ENCODE measurements at regions not wholly inside any gene's neighbourhood (a gene's known extent, or its start where the extent isn't known, plus 50 kb on each side); places are given as distances from the start of the nearest gene placed in this dataset.
"Not testable (repeated sequence)": the region's sequence is repeated elsewhere in the genome, so short reads cannot be mapped to it uniquely, and the experiment has no call there.

DNA sequence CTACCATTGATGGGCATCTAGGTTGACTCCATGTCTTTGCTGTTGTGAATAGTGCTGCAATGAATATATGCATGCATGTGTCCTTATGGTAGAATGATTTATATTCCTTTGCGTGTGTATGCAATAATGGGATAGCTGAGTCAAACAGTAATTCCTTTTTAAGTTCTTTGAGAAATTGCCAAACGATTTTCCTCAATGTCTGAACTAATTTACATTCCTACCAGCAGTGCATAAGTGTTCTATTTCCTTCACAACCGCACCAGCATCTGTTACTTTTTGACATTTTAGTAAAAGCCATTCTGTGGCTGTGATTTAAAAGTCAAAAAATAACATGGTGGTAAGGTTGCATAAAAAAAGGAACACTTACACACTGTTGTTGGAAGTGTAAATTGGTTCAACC, 103.1 kb upstream of the FAM47B start:
- DNase-seq (ENCODE audit: low read depth, low spot score), result no peak
- ChIA-PET POLR2A (no interaction called here), CTCF (no interaction called here)
- H3K9me3 ChIP-seq (ENCODE audit: control insufficient read depth, insufficient read depth, low read length), result no peaks in the 10 kb centered on the region
- TF ChIP-seq, protein P1, sequence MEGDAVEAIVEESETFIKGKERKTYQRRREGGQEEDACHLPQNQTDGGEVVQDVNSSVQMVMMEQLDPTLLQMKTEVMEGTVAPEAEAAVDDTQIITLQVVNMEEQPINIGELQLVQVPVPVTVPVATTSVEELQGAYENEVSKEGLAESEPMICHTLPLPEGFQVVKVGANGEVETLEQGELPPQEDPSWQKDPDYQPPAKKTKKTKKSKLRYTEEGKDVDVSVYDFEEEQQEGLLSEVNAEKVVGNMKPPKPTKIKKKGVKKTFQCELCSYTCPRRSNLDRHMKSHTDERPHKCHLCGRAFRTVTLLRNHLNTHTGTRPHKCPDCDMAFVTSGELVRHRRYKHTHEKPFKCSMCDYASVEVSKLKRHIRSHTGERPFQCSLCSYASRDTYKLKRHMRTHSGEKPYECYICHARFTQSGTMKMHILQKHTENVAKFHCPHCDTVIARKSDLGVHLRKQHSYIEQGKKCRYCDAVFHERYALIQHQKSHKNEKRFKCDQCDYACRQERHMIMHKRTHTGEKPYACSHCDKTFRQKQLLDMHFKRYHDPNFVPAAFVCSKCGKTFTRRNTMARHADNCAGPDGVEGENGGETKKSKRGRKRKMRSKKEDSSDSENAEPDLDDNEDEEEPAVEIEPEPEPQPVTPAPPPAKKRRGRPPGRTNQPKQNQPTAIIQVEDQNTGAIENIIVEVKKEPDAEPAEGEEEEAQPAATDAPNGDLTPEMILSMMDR (IDR thresholded peaks at IDR 0.05; ENCODE audit: low read depth, low read length), result no peak
- H3K27ac ChIP-seq (ENCODE audit: low read depth, low read length), result no peak overlapping the region
- H3K27me3 ChIP-seq (ENCODE audit: control insufficient read depth, insufficient read depth, low read length), result no peaks in the 10 kb centered on the region
- no peak overlapping the region for H3K4me3 ChIP-seq (ENCODE audit: low read depth, low read length)

DNA sequence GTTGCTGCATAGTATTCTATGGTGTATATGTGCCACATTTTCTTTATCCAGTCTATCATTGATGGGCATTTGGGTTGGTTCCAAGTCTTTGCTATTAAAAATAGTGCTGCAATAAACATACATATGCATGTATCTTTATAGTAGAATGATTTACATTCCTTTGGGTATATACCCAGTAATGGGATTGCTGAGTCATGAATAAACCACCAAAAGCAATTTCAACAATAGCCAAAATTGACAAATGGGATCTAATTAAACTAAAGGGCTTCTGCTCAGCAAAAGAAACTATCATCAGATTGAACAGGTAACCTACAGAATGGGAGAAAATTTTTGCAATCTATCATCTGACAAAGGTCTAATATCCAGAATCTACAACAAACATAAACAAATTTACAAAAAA, 101.4 kb upstream of the FAM47B start:
- POLR2A ChIA-PET; H3K27ac ChIP-seq (ENCODE audit: low read depth, low read length); CTCF ChIA-PET; H3K27me3 ChIP-seq (ENCODE audit: control insufficient read depth, insufficient read depth, low read length); DNase-seq (ENCODE audit: low read depth, low spot score); H3K9me3 ChIP-seq (ENCODE audit: control insufficient read depth, insufficient read depth, low read length); H3K4me3 ChIP-seq (ENCODE audit: low read depth, low read length): not testable (repeated sequence)

DNA sequence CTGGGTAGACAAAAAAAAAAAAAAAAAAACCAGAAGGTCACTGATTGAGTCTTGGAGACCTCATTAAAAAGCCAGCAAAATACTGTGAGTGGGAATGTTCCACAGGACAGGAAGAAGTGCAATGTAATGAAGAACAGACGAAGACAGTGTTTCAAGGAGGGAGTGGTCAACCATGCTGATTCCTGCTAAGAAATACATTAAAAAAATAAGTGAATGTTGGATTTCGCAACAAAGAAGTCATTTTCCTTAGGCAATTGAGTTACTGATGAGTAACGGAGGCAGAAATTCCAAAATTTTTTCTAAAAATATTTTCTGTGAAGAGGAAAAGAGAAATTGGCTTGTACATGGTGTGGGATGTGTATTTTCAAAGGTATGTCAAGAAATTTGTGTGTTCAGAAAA, 94.3 kb upstream of the FAM47B start:
- CTCF ChIA-PET, result no interaction called here
- H3K27ac ChIP-seq (ENCODE audit: low read depth, low read length), result no peak overlapping the region

DNA sequence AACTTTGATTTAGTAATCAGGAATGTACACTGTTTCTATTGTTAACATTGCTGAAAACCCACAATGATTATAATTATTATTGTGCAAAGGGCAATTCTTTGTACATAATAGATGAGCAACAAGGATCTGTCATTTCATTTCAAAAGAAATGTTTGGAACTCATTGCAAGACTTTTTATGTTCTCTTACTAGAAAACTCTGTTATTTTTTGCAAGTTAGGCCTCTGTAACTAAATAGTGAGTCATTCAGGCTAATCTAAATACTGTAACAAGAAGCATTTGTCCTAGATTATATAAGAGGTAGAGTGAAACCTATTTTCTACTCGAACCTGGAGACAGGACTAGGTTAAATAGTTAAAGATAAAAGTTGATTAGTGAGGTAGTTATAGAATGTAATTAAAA, 93.2 kb upstream of the FAM47B start:
- CTCF ChIA-PET, result no interaction called here
- POLR2A ChIA-PET, result no interaction called here
- Histone ChIP-seq H3K4me3 (ENCODE audit: low read depth, low read length) (no peak overlapping the region), H3K27ac (ENCODE audit: low read depth, low read length) (no peak overlapping the region), H3K9me3 (ENCODE audit: control insufficient read depth, insufficient read depth, low read length) (no peaks in the 10 kb centered on the region), H3K27me3 (ENCODE audit: control insufficient read depth, insufficient read depth, low read length) (no peaks in the 10 kb centered on the region)
- DNase-seq (ENCODE audit: low read depth, low spot score), result peak; percentile 7
- TF ChIP-seq, protein P1 (IDR thresholded peaks at IDR 0.05; ENCODE audit: low read depth, low read length), result no peak

More for the DNA sequence above, 94.3 kb upstream of the FAM47B start:
- H3K27me3 ChIP-seq (ENCODE audit: control insufficient read depth, insufficient read depth, low read length), result no peaks in the 10 kb centered on the region
- H3K9me3 ChIP-seq (ENCODE audit: control insufficient read depth, insufficient read depth, low read length), result no peaks in the 10 kb centered on the region
- TF ChIP-seq, protein P1 (IDR thresholded peaks at IDR 0.05; ENCODE audit: low read depth, low read length), result no peak
- H3K4me3 ChIP-seq (ENCODE audit: low read depth, low read length), result no peak overlapping the region
- POLR2A ChIA-PET, result no interaction called here
- no peak for DNase-seq (ENCODE audit: low read depth, low spot score)

DNA sequence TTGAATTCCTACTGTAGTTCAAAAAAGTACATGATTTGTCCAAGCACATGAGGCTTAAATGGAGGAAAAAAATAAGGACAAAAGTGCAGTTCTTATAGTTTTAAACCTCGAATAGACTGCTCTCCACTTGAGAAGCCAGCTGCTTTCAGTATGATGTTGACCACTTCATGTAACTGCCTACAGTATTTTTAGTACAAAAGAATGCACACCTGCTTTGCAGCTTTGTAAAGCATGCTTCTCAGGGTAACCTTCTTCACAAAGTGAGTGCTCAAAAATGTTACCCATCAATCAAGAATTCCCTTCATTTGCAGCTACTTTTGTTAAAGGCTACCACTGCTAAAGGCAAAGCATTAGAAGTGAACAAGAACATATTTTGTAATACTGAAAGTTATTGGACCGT, 83.4 kb upstream of the FAM47B start:
- Histone ChIP-seq H3K4me3 (ENCODE audit: low read depth, low read length) (no peak overlapping the region), H3K27me3 (ENCODE audit: control insufficient read depth, insufficient read depth, low read length) (no peaks in the 10 kb centered on the region), H3K27ac (ENCODE audit: low read depth, low read length) (no peak overlapping the region), H3K9me3 (ENCODE audit: control insufficient read depth, insufficient read depth, low read length) (no peaks in the 10 kb centered on the region)
- CTCF ChIA-PET, result interaction anchor here (0.7 kb wide), 1 partner anchor 221 kb away, joined by 3 read pairs; no protein-coding TSS in a partner anchor
- TF ChIP-seq, protein P1 (IDR thresholded peaks at IDR 0.05; ENCODE audit: low read depth, low read length), result no peak
- no peak for DNase-seq (ENCODE audit: low read depth, low spot score)
- POLR2A ChIA-PET, result no interaction called here

DNA sequence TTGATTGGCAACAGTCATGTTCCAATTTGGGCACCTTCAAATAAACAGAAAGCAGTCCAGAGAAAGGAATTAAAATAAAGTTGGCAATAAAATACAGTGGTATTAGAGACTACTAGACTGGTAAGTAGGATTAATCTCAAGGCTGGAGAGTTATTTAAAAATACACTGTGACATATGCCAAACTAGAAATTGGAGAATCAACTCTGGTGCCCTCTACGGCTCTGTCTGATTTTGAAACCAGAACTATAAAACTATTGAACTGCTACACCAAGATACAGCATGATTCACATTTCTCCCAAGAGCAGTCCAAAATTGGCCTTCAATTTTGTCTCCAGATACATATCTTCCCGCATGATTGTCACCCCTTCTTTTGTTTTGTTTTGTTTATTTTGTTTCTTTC, 78.7 kb upstream of the FAM47B start:
- ChIA-PET POLR2A (no interaction called here), CTCF (no interaction called here)
- Histone ChIP-seq H3K4me3 (ENCODE audit: low read depth, low read length) (no peak overlapping the region), H3K27me3 (ENCODE audit: control insufficient read depth, insufficient read depth, low read length) (no peaks in the 10 kb centered on the region), H3K9me3 (ENCODE audit: control insufficient read depth, insufficient read depth, low read length) (no peaks in the 10 kb centered on the region), H3K27ac (ENCODE audit: low read depth, low read length) (no peak overlapping the region)
- DNase-seq (ENCODE audit: low read depth, low spot score), result no peak
- TF ChIP-seq, protein P1 (IDR thresholded peaks at IDR 0.05; ENCODE audit: low read depth, low read length), result no peak
